B cell (primary cell): ENCODE measurements at regions not wholly inside any gene's neighbourhood (a gene's known extent, or its start where the extent isn't known, plus 50 kb on each side); places are given as distances from the start of the nearest gene placed in this dataset.

ENCODE experiments used
- ATAC-seq: fragments of 200-7000 bp; cut with Tn5 transposase; one replicate; pipeline ENCODE4 v1.10.0; 2021; ENCODE audit warnings: low read depth, mild to moderate bottlenecking, moderate number of reproducible peaks, moderate library complexity
- CTCF ChIA-PET: fragments of 350-600 bp; sonication (Branson Sonifier 250); formaldehyde crosslinking; loops from one replicate; lab custom pipeline; 2021; ENCODE audit warnings: antibody characterized with exemption, inconsistent platforms; lab: Charles Lee
- POLR2A ChIA-PET: fragments of 350-600 bp; sonication (Branson Sonifier 250); formaldehyde crosslinking; loops from one replicate; lab custom pipeline; 2021; ENCODE audit warnings: antibody characterized with exemption; lab: Charles Lee
- DNase-seq: peaks from one replicate; pipeline ENCODE4 v3.0.0; 2013
- H2AFZ ChIP-seq: 2 replicates; pipeline ENCODE4 v1.6.1; 2012; ENCODE audit warnings: mild to moderate bottlenecking, low read depth, low read length; ENCODE audit not compliant: insufficient read depth, poor library complexity, severe bottlenecking
- H3K27ac ChIP-seq, 2 donors: 1 replicate in 1 of 2; 2 replicates in 1 of 2; pipeline ENCODE4 v1.5.1; 2012 to 2013; ENCODE audit warnings: low read length in 2 of 2, mild to moderate bottlenecking in 2 of 2, moderate library complexity in 1 of 2
- H3K27me3 ChIP-seq, 4 experiments: fragments of 200-600 bp in 1 of 4; sonication (generic) in 1 of 4; replicated peaks in 1 of 4; 1 replicate in 2 of 4; 2 replicates in 2 of 4; pipeline versions ENCODE4 v1.6.1 to v1.7.0; 2013 to 2016; ENCODE audit warnings: low read length in 3 of 4, mild to moderate bottlenecking in 2 of 4, mixed read lengths in 1 of 4, moderate library complexity in 1 of 4; ENCODE audit not compliant: insufficient read depth in 4 of 4, control insufficient read depth in 3 of 4; ENCODE audit errors: control extremely low read depth in 1 of 4
- H3K36me3 ChIP-seq, 2 experiments: replicated peaks in 1 of 2; 1 replicate in 1 of 2; 2 replicates in 1 of 2; pipeline versions ENCODE4 v1.6.1 to v1.7.1; 2013; ENCODE audit warnings: low read length in 1 of 2; ENCODE audit not compliant: insufficient read depth in 2 of 2, control insufficient read depth in 1 of 2; ENCODE audit errors: control extremely low read depth in 1 of 2, extremely low read depth in 1 of 2
- H3K4me1 ChIP-seq, 2 donors: fragments of 200-600 bp in 1 of 2; sonication (generic) in 1 of 2; 1 replicate in 1 of 2; 2 replicates in 1 of 2; pipeline versions ENCODE4 v1.5.1 to v1.6.1; 2013 to 2017; ENCODE audit warnings: low read length in 2 of 2; ENCODE audit not compliant: control insufficient read depth in 2 of 2, insufficient read depth in 2 of 2
- H3K4me2 ChIP-seq: replicated peaks from 2 replicates; pipeline ENCODE3; 2012; ENCODE audit warnings: mild to moderate bottlenecking, low read depth, low read length; ENCODE audit not compliant: poor library complexity, severe bottlenecking
- H3K4me3 ChIP-seq, 5 experiments: fragments of 200-600 bp in 1 of 5; sonication (generic) in 1 of 5; 1 replicate in 3 of 5; 2 replicates in 2 of 5; pipeline versions ENCODE4 v1.5.1 to v1.7.0; 2011 to 2016; ENCODE audit warnings: low read length in 4 of 5, mild to moderate bottlenecking in 4 of 5, low read depth in 2 of 5, control low read depth in 1 of 5, moderate library complexity in 1 of 5; ENCODE audit not compliant: insufficient read depth in 1 of 5; ENCODE audit errors: control extremely low read depth in 1 of 5, extremely low read depth in 1 of 5
- H3K79me2 ChIP-seq: fragments of 200-600 bp; sonication (generic); one replicate; pipeline ENCODE4 v1.6.0; 2016; ENCODE audit warnings: low read length; ENCODE audit not compliant: control insufficient read depth, insufficient read depth
- H3K9ac ChIP-seq: fragments of 200-600 bp; sonication (generic); 2 replicates; pipeline ENCODE4 v1.6.1; 2017; ENCODE audit warnings: mild to moderate bottlenecking, low read length, moderate library complexity
- H3K9me3 ChIP-seq, 3 donors: one replicate each; pipeline versions ENCODE4 v1.6.1 to v1.7.1; 2013; ENCODE audit warnings: low read length in 2 of 3; ENCODE audit not compliant: control insufficient read depth in 2 of 3, insufficient read depth in 1 of 3; ENCODE audit errors: control extremely low read depth in 1 of 3
- H4K20me1 ChIP-seq: 2 replicates; pipeline ENCODE4 v1.6.0; 2012; ENCODE audit warnings: mild to moderate bottlenecking, low read length; ENCODE audit not compliant: insufficient read depth, control insufficient read depth, poor library complexity, severe bottlenecking
- H3K27ac Mint-ChIP-seq: one replicate; pipeline ENCODE4 v1.8.0; 2021; ENCODE audit warnings: mixed read lengths
- H3K27me3 Mint-ChIP-seq: one replicate; pipeline ENCODE4 v1.8.0; 2021; ENCODE audit warnings: mixed read lengths
- H3K4me1 Mint-ChIP-seq: one replicate; pipeline ENCODE4 v1.8.0; 2021; ENCODE audit warnings: mixed read lengths
- H3K4me3 Mint-ChIP-seq: one replicate; pipeline ENCODE4 v1.8.0; 2021; ENCODE audit warnings: mixed read lengths
- H3K9me3 Mint-ChIP-seq: one replicate; pipeline ENCODE4 v1.8.0; 2022; ENCODE audit warnings: mixed read lengths; ENCODE audit not compliant: insufficient read depth
- EZH2 ChIP-seq: IDR thresholded peaks from 2 replicates; pipeline ENCODE4 v1.6.1; 2012; ENCODE audit warnings: borderline replicate concordance, low read depth, mild to moderate bottlenecking, moderate library complexity, low read length; ENCODE audit not compliant: insufficient read depth, poor library complexity, severe bottlenecking
- WGBS: methylation state at CpG from one replicate; pipeline ENCODE4 v1.1.5; 2013; ENCODE audit warnings: missing lambda C conversion rate; ENCODE audit not compliant: insufficient coverage; 5-methylcytosine and 5-hydroxymethylcytosine counted together
- intact Hi-C: fragments of 100-400 bp; cut with micrococcal nuclease; formaldehyde crosslinking; loops from one replicate; pipeline ENCODE4 v1.10.0; 2022
- TF ChIP-seq, protein P1 (sequence below): fragments of 200-600 bp; IDR thresholded peaks from one replicate; pipeline ENCODE4 v1.8.0; 2022; ENCODE audit warnings: antibody characterized with exemption, mild to moderate bottlenecking

DNA sequence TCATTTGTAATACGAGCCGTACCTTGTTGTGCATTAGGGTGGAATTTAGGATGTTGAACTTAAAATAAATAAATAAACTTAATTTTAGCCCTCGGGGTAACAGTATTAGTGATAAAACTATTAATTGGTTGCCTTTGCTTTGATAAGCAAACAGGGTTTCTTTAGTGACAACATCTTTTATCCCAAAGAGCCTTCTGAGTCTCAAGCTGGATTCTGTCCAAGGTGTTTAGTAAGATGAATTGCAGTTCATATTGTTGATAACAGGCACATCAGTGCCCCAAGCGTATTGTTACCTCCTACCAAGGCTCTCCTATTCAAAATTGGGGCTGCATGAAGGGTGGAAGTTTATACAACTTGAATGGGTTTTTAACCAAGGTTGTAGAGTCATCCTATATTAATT is 144.4 kb upstream of the CELF2 start:
- TF ChIP-seq, protein P1, sequence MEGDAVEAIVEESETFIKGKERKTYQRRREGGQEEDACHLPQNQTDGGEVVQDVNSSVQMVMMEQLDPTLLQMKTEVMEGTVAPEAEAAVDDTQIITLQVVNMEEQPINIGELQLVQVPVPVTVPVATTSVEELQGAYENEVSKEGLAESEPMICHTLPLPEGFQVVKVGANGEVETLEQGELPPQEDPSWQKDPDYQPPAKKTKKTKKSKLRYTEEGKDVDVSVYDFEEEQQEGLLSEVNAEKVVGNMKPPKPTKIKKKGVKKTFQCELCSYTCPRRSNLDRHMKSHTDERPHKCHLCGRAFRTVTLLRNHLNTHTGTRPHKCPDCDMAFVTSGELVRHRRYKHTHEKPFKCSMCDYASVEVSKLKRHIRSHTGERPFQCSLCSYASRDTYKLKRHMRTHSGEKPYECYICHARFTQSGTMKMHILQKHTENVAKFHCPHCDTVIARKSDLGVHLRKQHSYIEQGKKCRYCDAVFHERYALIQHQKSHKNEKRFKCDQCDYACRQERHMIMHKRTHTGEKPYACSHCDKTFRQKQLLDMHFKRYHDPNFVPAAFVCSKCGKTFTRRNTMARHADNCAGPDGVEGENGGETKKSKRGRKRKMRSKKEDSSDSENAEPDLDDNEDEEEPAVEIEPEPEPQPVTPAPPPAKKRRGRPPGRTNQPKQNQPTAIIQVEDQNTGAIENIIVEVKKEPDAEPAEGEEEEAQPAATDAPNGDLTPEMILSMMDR = no peak
- CTCF ChIA-PET = no interaction called here
- DNase-seq (no peak), ATAC-seq (no peak)
- no peaks in the 10 kb centered on the region for H3K9me3 ChIP-seq
- Mint-ChIP-seq H3K27ac (no peak overlapping the region), H3K4me3 (no peak overlapping the region), H3K27me3 (peaks cover 21% of the 10 kb centered on the region), H3K9me3 (no peaks in the 10 kb centered on the region), H3K4me1 (peaks cover 8% of the 10 kb centered on the region)
- no peaks in the 10 kb centered on the region for H3K36me3 ChIP-seq
- no peak overlapping the region for H2AFZ ChIP-seq
- intact Hi-C loops = no loop called here
- H3K9ac ChIP-seq = no peak overlapping the region
- POLR2A ChIA-PET = no interaction called here
- H3K4me3 ChIP-seq = no peak overlapping the region
- no peaks in the 10 kb centered on the region for H3K79me2 ChIP-seq
- no peaks in the 10 kb centered on the region for H3K4me1 ChIP-seq
- H4K20me1 ChIP-seq = no peaks in the 10 kb centered on the region
- peaks cover 0 to 11% (median 3%) of the 10 kb centered on the region in 4 experiments for H3K27me3 ChIP-seq
- no peak overlapping the region for H3K27ac ChIP-seq
- no peak overlapping the region for H3K4me2 ChIP-seq
- no CpG with 5 or more reads among the region's 4 CpGs for WGBS

DNA sequence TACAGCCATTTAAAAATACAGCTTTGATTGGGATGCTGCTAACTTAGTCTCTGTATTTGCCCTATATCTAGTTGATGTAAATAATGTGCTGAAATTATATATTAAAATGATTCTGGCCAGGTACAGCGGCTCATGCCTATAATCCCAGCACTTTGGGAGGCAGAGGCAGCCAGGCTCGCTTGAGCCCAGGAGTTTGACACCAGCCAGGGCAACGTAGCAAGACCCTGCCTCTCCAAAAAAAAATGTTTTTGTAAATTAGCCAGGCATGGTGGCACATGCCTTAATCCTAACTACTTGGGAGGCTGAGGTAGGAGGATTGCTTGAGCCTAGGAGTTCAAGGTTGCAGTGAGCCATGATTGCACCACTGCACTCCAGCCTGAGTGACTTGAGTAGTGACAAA is 143.8 kb upstream of the CELF2 start:
- H3K4me3 Mint-ChIP-seq = no peak overlapping the region
- Histone ChIP-seq H4K20me1 (no peaks in the 10 kb centered on the region), H3K9me3 (no peaks in the 10 kb centered on the region), H3K4me3 (no peak overlapping the region), H3K9ac (no peak overlapping the region), H3K79me2 (no peaks in the 10 kb centered on the region), H3K27ac (no peak overlapping the region), H2AFZ (no peak overlapping the region), H3K4me2 (no peak overlapping the region), H3K36me3 (no peaks in the 10 kb centered on the region), H3K4me1 (no peaks in the 10 kb centered on the region), H3K27me3 (peaks cover 0 to 11% (median 3%) of the 10 kb centered on the region in 4 experiments)
- ChIA-PET POLR2A (no interaction called here), CTCF (no interaction called here)
- WGBS = 90% methylated on average over 3 of the region's 3 CpGs
- intact Hi-C loops = no loop called here
- peaks cover 21% of the 10 kb centered on the region for H3K27me3 Mint-ChIP-seq
- no peak for TF ChIP-seq EZH2
- TF ChIP-seq, protein P1 = no peak
- H3K4me1 Mint-ChIP-seq = peaks cover 8% of the 10 kb centered on the region
- DNase-seq = no peak
- H3K27ac Mint-ChIP-seq = no peak overlapping the region
- ATAC-seq = no peak
- H3K9me3 Mint-ChIP-seq = no peaks in the 10 kb centered on the region
